ENCODE measurements at regions not wholly inside any gene's neighbourhood (a gene's known extent, or its start where the extent isn't known, plus 50 kb on each side); places are given as distances from the start of the nearest gene placed in this dataset.

- intact Hi-C loops (cut with micrococcal nuclease): no loop called here
- no peak for DNase-seq
- CTCF ChIA-PET: no interaction called here
- POLR2A ChIA-PET: interaction anchor here (1.5 kb wide), 1 partner anchor 10 kb away, joined by 3 read pairs; no protein-coding TSS in a partner anchor
- Mint-ChIP-seq H3K9me3 (peaks cover 3% of the 10 kb centered on the region), H3K4me3 (no peak overlapping the region), H3K27me3 (peaks cover 8% of the 10 kb centered on the region), H3K4me1 (ENCODE audit: low read depth) (no peaks in the 10 kb centered on the region), H3K36me3 (ENCODE audit: low read depth) (no peaks in the 10 kb centered on the region), H3K27ac (no peak overlapping the region)
- TF ChIP-seq CTCF (IDR thresholded peaks at IDR 0.05): no peak
- ATAC-seq: no peak
Measured at GRCh38 chr9:90022474-90022873, 417.7 kb downstream of the GADD45G start.

- CTCF ChIA-PET: interaction anchor here (0.8 to 1.7 kb wide), 2 partner anchors 29 to 403 kb away, joined by 3 to 5 read pairs; no protein-coding TSS in a partner anchor
- peaks cover 3% of the 10 kb centered on the region for H3K9me3 Mint-ChIP-seq
- no peak for TF ChIP-seq CTCF (IDR thresholded peaks at IDR 0.05)
- H3K27me3 Mint-ChIP-seq: peaks cover 8% of the 10 kb centered on the region
- intact Hi-C loops (cut with micrococcal nuclease): no loop called here
- no peak overlapping the region for H3K27ac Mint-ChIP-seq
- DNase-seq (no peak), ATAC-seq (no peak)
- H3K36me3 Mint-ChIP-seq (ENCODE audit: low read depth): no peaks in the 10 kb centered on the region
- POLR2A ChIA-PET: interaction anchor here (1.5 kb wide), 1 partner anchor 9 kb away, joined by 3 read pairs; no protein-coding TSS in a partner anchor
- H3K4me1 Mint-ChIP-seq (ENCODE audit: low read depth): no peaks in the 10 kb centered on the region
- H3K4me3 Mint-ChIP-seq: no peak overlapping the region
Measured at GRCh38 chr9:90023861-90024260, 419.0 kb downstream of the GADD45G start.

- Mint-ChIP-seq H3K27me3 (peaks cover 8% of the 10 kb centered on the region), H3K27ac (no peak overlapping the region), H3K4me1 (ENCODE audit: low read depth) (no peaks in the 10 kb centered on the region), H3K4me3 (no peak overlapping the region), H3K36me3 (ENCODE audit: low read depth) (no peaks in the 10 kb centered on the region), H3K9me3 (peaks cover 3% of the 10 kb centered on the region)
- ChIA-PET POLR2A (no interaction called here), CTCF (interaction anchor here (0.8 to 1.7 kb wide), 2 partner anchors 28 to 403 kb away, joined by 3 to 5 read pairs; no protein-coding TSS in a partner anchor)
- ATAC-seq: no peak
- intact Hi-C loops (cut with micrococcal nuclease): no loop called here
- TF ChIP-seq CTCF (IDR thresholded peaks at IDR 0.05): no peak
- DNase-seq: no peak
Measured at GRCh38 chr9:90024409-90024808, 419.6 kb downstream of the GADD45G start.

GRCh38 chr9:90024823-90025222, 420.0 kb downstream of the GADD45G start:
- CTCF ChIA-PET: interaction anchor here (0.8 to 1.2 kb wide), 2 partner anchors 403 to 422 kb away, joined by 3 read pairs; no protein-coding TSS in a partner anchor
- no peak for TF ChIP-seq CTCF (IDR thresholded peaks at IDR 0.05)
- H3K4me3 Mint-ChIP-seq: no peak overlapping the region
- no peaks in the 10 kb centered on the region for H3K36me3 Mint-ChIP-seq (ENCODE audit: low read depth)
- H3K9me3 Mint-ChIP-seq: peaks cover 3% of the 10 kb centered on the region
- peaks cover 8% of the 10 kb centered on the region for H3K27me3 Mint-ChIP-seq
- intact Hi-C loops (cut with micrococcal nuclease): no loop called here
- ATAC-seq: no peak
- DNase-seq: no peak
- POLR2A ChIA-PET: no interaction called here
- no peak overlapping the region for H3K27ac Mint-ChIP-seq
- no peaks in the 10 kb centered on the region for H3K4me1 Mint-ChIP-seq (ENCODE audit: low read depth)

- ATAC-seq (no peak), DNase-seq (no peak)
- no peak for TF ChIP-seq CTCF (IDR thresholded peaks at IDR 0.05)
- peaks cover 7% of the 10 kb centered on the region for H3K27me3 Mint-ChIP-seq
- H3K4me1 Mint-ChIP-seq (ENCODE audit: low read depth): no peaks in the 10 kb centered on the region
- intact Hi-C loops (cut with micrococcal nuclease): no loop called here
- no peaks in the 10 kb centered on the region for H3K36me3 Mint-ChIP-seq (ENCODE audit: low read depth)
- ChIA-PET POLR2A (no interaction called here), CTCF (interaction anchor here (1.2 kb wide), 1 partner anchor 423 kb away, joined by 3 read pairs; no protein-coding TSS in a partner anchor)
- no peak overlapping the region for H3K4me3 Mint-ChIP-seq
- H3K27ac Mint-ChIP-seq: no peak overlapping the region
- peaks cover 3% of the 10 kb centered on the region for H3K9me3 Mint-ChIP-seq
Measured at GRCh38 chr9:90025816-90026215, 421.0 kb downstream of the GADD45G start.

Measured in activated CD8-positive, alpha-beta T cell treated with anti-CD3 and anti-CD28 coated beads for 36 hours (primary cell).